A549 (cell line): ENCODE measurements at regions not wholly inside any gene's neighbourhood (a gene's known extent, or its start where the extent isn't known, plus 50 kb on each side); places are given as distances from the start of the nearest gene placed in this dataset.

Source experiments
- EP300 ChIP-seq, 2 experiments: fragments of >200 bp; sonication (Bioruptor Twin); formaldehyde crosslinking; IDR thresholded peaks; 2 replicates in 1 of 2; 3 replicates in 1 of 2; pipeline ENCODE4 v1.6.1; 2016 to 2017
- NR3C1 ChIP-seq: fragments of >200 bp; sonication (Bioruptor Twin); formaldehyde crosslinking; IDR thresholded peaks from 3 replicates; pipeline ENCODE4 v1.6.1; 2017
- TF ChIP-seq, protein P1 (sequence below): fragments of >200 bp; sonication (Bioruptor Twin); formaldehyde crosslinking; IDR thresholded peaks from 3 replicates; pipeline ENCODE4 v1.5.1; 2016

GRCh38 chr9:124132671-124133147 lies 121.1 kb downstream of the LHX2 start:
- TF ChIP-seq NR3C1 = no peak
- TF ChIP-seq, protein P1, sequence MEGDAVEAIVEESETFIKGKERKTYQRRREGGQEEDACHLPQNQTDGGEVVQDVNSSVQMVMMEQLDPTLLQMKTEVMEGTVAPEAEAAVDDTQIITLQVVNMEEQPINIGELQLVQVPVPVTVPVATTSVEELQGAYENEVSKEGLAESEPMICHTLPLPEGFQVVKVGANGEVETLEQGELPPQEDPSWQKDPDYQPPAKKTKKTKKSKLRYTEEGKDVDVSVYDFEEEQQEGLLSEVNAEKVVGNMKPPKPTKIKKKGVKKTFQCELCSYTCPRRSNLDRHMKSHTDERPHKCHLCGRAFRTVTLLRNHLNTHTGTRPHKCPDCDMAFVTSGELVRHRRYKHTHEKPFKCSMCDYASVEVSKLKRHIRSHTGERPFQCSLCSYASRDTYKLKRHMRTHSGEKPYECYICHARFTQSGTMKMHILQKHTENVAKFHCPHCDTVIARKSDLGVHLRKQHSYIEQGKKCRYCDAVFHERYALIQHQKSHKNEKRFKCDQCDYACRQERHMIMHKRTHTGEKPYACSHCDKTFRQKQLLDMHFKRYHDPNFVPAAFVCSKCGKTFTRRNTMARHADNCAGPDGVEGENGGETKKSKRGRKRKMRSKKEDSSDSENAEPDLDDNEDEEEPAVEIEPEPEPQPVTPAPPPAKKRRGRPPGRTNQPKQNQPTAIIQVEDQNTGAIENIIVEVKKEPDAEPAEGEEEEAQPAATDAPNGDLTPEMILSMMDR = no peak
- TF ChIP-seq EP300 (IDR thresholded peaks at IDR 0.05) = no peak
